PFSK-1 (cell line): ENCODE measurements at regions not wholly inside any gene's neighbourhood (a gene's known extent, or its start where the extent isn't known, plus 50 kb on each side); places are given as distances from the start of the nearest gene placed in this dataset.

ENCODE experiments used
- FOXP2 ChIP-seq: optimal IDR thresholded peaks from 2 replicates; pipeline ENCODE3; 2011; ENCODE audit warnings: borderline replicate concordance, control low read depth, inconsistent platforms; ENCODE audit not compliant: insufficient read depth; ENCODE audit errors: extremely low read length, extremely low read depth
- POLR2AphosphoS5 ChIP-seq: IDR thresholded peaks from 2 replicates; pipeline ENCODE4 v1.6.1; 2012; ENCODE audit warnings: low read depth, mild to moderate bottlenecking, control low read depth, low read length, moderate library complexity
- REST ChIP-seq, 2 experiments: IDR thresholded peaks; 2 replicates each; pipeline versions ENCODE4 v1.6.1 to v1.8.0; 2011 to 2012; ENCODE audit warnings: low read depth in 2 of 2, low read length in 2 of 2, control low read depth in 1 of 2, inconsistent platforms in 1 of 2, mild to moderate bottlenecking in 1 of 2, moderate library complexity in 1 of 2; ENCODE audit not compliant: insufficient read depth in 1 of 2
- SIN3A ChIP-seq: IDR thresholded peaks from 2 replicates; pipeline ENCODE4 v1.6.1; 2012; ENCODE audit warnings: mild to moderate bottlenecking, low read length, moderate library complexity, borderline replicate concordance; ENCODE audit not compliant: insufficient read depth
- TAF1 ChIP-seq: IDR thresholded peaks from 2 replicates; pipeline ENCODE4 v1.6.1; 2012; ENCODE audit warnings: low read length, control low read depth, borderline replicate concordance; ENCODE audit not compliant: insufficient read depth

- TF ChIP-seq TAF1 = no peak
- TF ChIP-seq REST (IDR thresholded peaks at IDR 0.05; ENCODE audit: insufficient read depth in 1 of 2, low read depth in 2 of 2, low read length in 2 of 2) = no peak
Measured at GRCh38 chr13:75220861-75221260, 261.1 kb downstream of the TBC1D4 start.

- TF ChIP-seq SIN3A (no peak), TAF1 (no peak), FOXP2 (no peak), POLR2AphosphoS5 (no peak), REST (IDR thresholded peaks at IDR 0.05; ENCODE audit: insufficient read depth in 1 of 2, low read depth in 2 of 2, low read length in 2 of 2) (no peak)
Measured at GRCh38 chr13:75220238-75220542, 261.8 kb downstream of the TBC1D4 start.

- TF ChIP-seq FOXP2 (peak; percentile 16), SIN3A (no peak), TAF1 (no peak), REST (IDR thresholded peaks at IDR 0.05; ENCODE audit: insufficient read depth in 1 of 2, low read depth in 2 of 2, low read length in 2 of 2) (no peak), POLR2AphosphoS5 (no peak)
Measured at GRCh38 chr13:75219479-75220237, 262.3 kb downstream of the TBC1D4 start.

GRCh38 chr13:75217949-75218348 is 264.0 kb downstream of the TBC1D4 start:
- no peak for TF ChIP-seq SIN3A

- no peak for TF ChIP-seq REST (IDR thresholded peaks at IDR 0.05; ENCODE audit: insufficient read depth in 1 of 2, low read depth in 2 of 2, low read length in 2 of 2)
- TF ChIP-seq POLR2AphosphoS5 = no peak
- TF ChIP-seq TAF1 = no peak
- no peak for TF ChIP-seq FOXP2
- TF ChIP-seq SIN3A = no peak
Measured at GRCh38 chr13:75216038-75216437, 265.9 kb downstream of the TBC1D4 start.
